CD4-positive, alpha-beta T cell (primary cell): ENCODE measurements at regions not wholly inside any gene's neighbourhood (a gene's known extent, or its start where the extent isn't known, plus 50 kb on each side); places are given as distances from the start of the nearest gene placed in this dataset.

Experiments used
- ATAC-seq: fragments of 200-7000 bp; cut with Tn5 transposase; one replicate; pipeline ENCODE4 v1.10.0; 2022; ENCODE audit warnings: mild to moderate bottlenecking; ENCODE audit not compliant: poor library complexity
- CTCF ChIA-PET: fragments of 350-600 bp; sonication (Branson Sonifier 250); formaldehyde crosslinking; loops from one replicate; lab custom pipeline; 2021; ENCODE audit warnings: antibody characterized with exemption, inconsistent platforms; lab: Charles Lee
- POLR2A ChIA-PET: fragments of 350-600 bp; sonication (Branson Sonifier 250); formaldehyde crosslinking; loops from one replicate; lab custom pipeline; 2021; ENCODE audit warnings: antibody characterized with exemption, inconsistent platforms; lab: Charles Lee
- DNase-seq, 14 experiments: peaks; one replicate each; pipeline ENCODE4 v3.0.0-alpha.2; 2013 to 2020; ENCODE audit warnings: mixed read lengths in 2 of 14
- H3K27ac ChIP-seq, 2 donors: one replicate each; pipeline versions ENCODE4 v1.5.1 to v1.7.0; 2013; ENCODE audit warnings: low read length in 2 of 2, low read depth in 1 of 2, mild to moderate bottlenecking in 1 of 2
- H3K27me3 ChIP-seq, 2 experiments: 1 replicate in 1 of 2; 2 replicates in 1 of 2; pipeline versions ENCODE4 v1.6.1 to v1.7.0; 2013; ENCODE audit warnings: low read length in 2 of 2, control low read depth in 1 of 2, mild to moderate bottlenecking in 1 of 2, moderate library complexity in 1 of 2; ENCODE audit not compliant: insufficient read depth in 2 of 2, control insufficient read depth in 1 of 2
- H3K36me3 ChIP-seq: one replicate; pipeline ENCODE4 v1.6.1; 2013; ENCODE audit warnings: low read length, control low read depth; ENCODE audit not compliant: insufficient read depth
- H3K4me1 ChIP-seq: one replicate; pipeline ENCODE4 v1.6.1; 2013; ENCODE audit warnings: low read length, control low read depth; ENCODE audit not compliant: insufficient read depth
- H3K4me3 ChIP-seq: one replicate; pipeline ENCODE4 v1.5.1; 2013; ENCODE audit warnings: mild to moderate bottlenecking, low read length, moderate library complexity
- H3K9me3 ChIP-seq, 2 experiments: 1 replicate in 1 of 2; 2 replicates in 1 of 2; pipeline versions ENCODE4 v1.6.1 to v1.7.0; 2013; ENCODE audit warnings: low read length in 2 of 2, mild to moderate bottlenecking in 2 of 2, control low read depth in 1 of 2, moderate library complexity in 1 of 2; ENCODE audit not compliant: control insufficient read depth in 1 of 2, insufficient read depth in 1 of 2
- H3K27ac Mint-ChIP-seq: one replicate; pipeline ENCODE4 v1.8.0; 2020; ENCODE audit warnings: mixed read lengths
- H3K27me3 Mint-ChIP-seq: one replicate; pipeline ENCODE4 v1.8.0; 2021; ENCODE audit warnings: mixed read lengths
- H3K36me3 Mint-ChIP-seq: one replicate; pipeline ENCODE4 v1.8.0; 2021; ENCODE audit warnings: low read depth, mixed read lengths
- H3K4me1 Mint-ChIP-seq: one replicate; pipeline ENCODE4 v1.8.0; 2021; ENCODE audit warnings: low read depth, mixed read lengths
- H3K4me3 Mint-ChIP-seq: one replicate; pipeline ENCODE4 v1.8.0; 2020; ENCODE audit warnings: mild to moderate bottlenecking, mixed read lengths
- H3K9me3 Mint-ChIP-seq: one replicate; pipeline ENCODE4 v1.8.0; 2020; ENCODE audit warnings: mixed read lengths
- CTCF ChIP-seq: fragments of 200-600 bp; IDR thresholded peaks from one replicate; pipeline ENCODE4 v1.8.0; 2022; ENCODE audit warnings: antibody characterized with exemption, mild to moderate bottlenecking
- intact Hi-C, 2 experiments: fragments of 100-400 bp; cut with DNase I in 1 of 2; cut with micrococcal nuclease in 1 of 2; formaldehyde crosslinking; loops; one replicate each; pipeline versions ENCODE4 v1.15.1 to v1.9.0; 2023 to 2025; cut with DNase I, micrococcal nuclease

GRCh38 chr6:71529026-71529425, 240.4 kb downstream of the OGFRL1 start:
- intact Hi-C loops = no loop called here
- Histone ChIP-seq H3K4me3 (no peak overlapping the region), H3K27me3 (no peaks in the 10 kb centered on the region), H3K9me3 (no peaks in the 10 kb centered on the region), H3K36me3 (no peaks in the 10 kb centered on the region), H3K27ac (no peak overlapping the region), H3K4me1 (no peaks in the 10 kb centered on the region)
- Mint-ChIP-seq H3K9me3 (no peaks in the 10 kb centered on the region), H3K36me3 (no peaks in the 10 kb centered on the region), H3K27ac (no peak overlapping the region), H3K27me3 (peaks cover 9% of the 10 kb centered on the region), H3K4me1 (no peaks in the 10 kb centered on the region), H3K4me3 (no peak overlapping the region)
- no peak for TF ChIP-seq CTCF
- CTCF ChIA-PET = no interaction called here
- POLR2A ChIA-PET = no interaction called here
- no peak for ATAC-seq
- DNase-seq = no peak

GRCh38 chr6:71529769-71530168, 241.2 kb downstream of the OGFRL1 start:
- Mint-ChIP-seq H3K9me3 (no peaks in the 10 kb centered on the region), H3K27me3 (peaks cover 9% of the 10 kb centered on the region), H3K27ac (no peak overlapping the region), H3K4me3 (no peak overlapping the region), H3K36me3 (no peaks in the 10 kb centered on the region), H3K4me1 (no peaks in the 10 kb centered on the region)
- intact Hi-C loops = loop anchor here in 1 of 2 experiments (5.0 kb wide), 1 partner anchor 1653 kb away; no protein-coding TSS in a partner anchor
- Histone ChIP-seq H3K4me1 (no peaks in the 10 kb centered on the region), H3K9me3 (no peaks in the 10 kb centered on the region), H3K27ac (no peak overlapping the region), H3K4me3 (no peak overlapping the region), H3K27me3 (no peaks in the 10 kb centered on the region), H3K36me3 (no peaks in the 10 kb centered on the region)
- CTCF ChIA-PET = no interaction called here
- no peak for TF ChIP-seq CTCF
- POLR2A ChIA-PET = no interaction called here
- ATAC-seq (no peak), DNase-seq (no peak)

GRCh38 chr6:71531006-71531405, 242.4 kb downstream of the OGFRL1 start:
- Mint-ChIP-seq H3K27ac (no peak overlapping the region), H3K4me3 (no peak overlapping the region), H3K36me3 (no peaks in the 10 kb centered on the region), H3K9me3 (no peaks in the 10 kb centered on the region), H3K4me1 (no peaks in the 10 kb centered on the region), H3K27me3 (peaks cover 13% of the 10 kb centered on the region)
- Histone ChIP-seq H3K27me3 (no peaks in the 10 kb centered on the region), H3K27ac (no peak overlapping the region), H3K36me3 (no peaks in the 10 kb centered on the region), H3K4me1 (no peaks in the 10 kb centered on the region), H3K9me3 (no peaks in the 10 kb centered on the region), H3K4me3 (no peak overlapping the region)
- POLR2A ChIA-PET = no interaction called here
- intact Hi-C loops = loop anchor here in 1 of 2 experiments (5.0 kb wide), 1 partner anchor 1651 kb away; no protein-coding TSS in a partner anchor
- DNase-seq (no peak), ATAC-seq (no peak)
- CTCF ChIA-PET = no interaction called here
- no peak for TF ChIP-seq CTCF
